HCT116 (cell line): ENCODE measurements at regions not wholly inside any gene's neighbourhood (a gene's known extent, or its start where the extent isn't known, plus 50 kb on each side); places are given as distances from the start of the nearest gene placed in this dataset.

ENCODE experiments used
- ATAC-seq: fragments of 200-7000 bp; cut with Tn5 transposase; 2 replicates; pipeline ENCODE4 v1.9.1; 2020; ENCODE audit warnings: mild to moderate bottlenecking, moderate library complexity
- BruUV-seq: library from RNA; stranded (reverse); fragments of 400-500 nt; replicated peaks from 2 replicates; lab custom pipeline; 2021; lab: Mats Ljungman, UMichigan
- CTCF ChIA-PET: fragments of 300-600 bp; sonication (Branson Sonifier 250); formaldehyde crosslinking; loops from one replicate; lab custom pipeline; 2021; ENCODE audit warnings: antibody characterized with exemption; lab: Charles Lee
- POLR2A ChIA-PET: fragments of 300-600, 350-600 bp; sonication (Branson Sonifier 250); formaldehyde crosslinking; loops from one replicate; lab custom pipeline; 2021; ENCODE audit warnings: antibody characterized with exemption; lab: Charles Lee
- RAD21 ChIA-PET, 2 experiments: fragments of 300-600 bp; sonication (Branson Sonifier 250); formaldehyde crosslinking; loops; one replicate each; lab custom pipeline; 2023; ENCODE audit warnings: low total read pairs in 2 of 2; ENCODE audit not compliant: uncharacterized antibody in 2 of 2, unreplicated experiment in 2 of 2, low non-redundant PET in 1 of 2; lab: Charles Lee
- DNase-seq: peaks from one replicate; pipeline ENCODE4 v3.0.0-alpha.2; 2010; ENCODE audit warnings: low read depth, low spot score
- H2AFZ ChIP-seq: fragments of 200-600 bp; shearing (Covaris generic), sonication (generic); 2 replicates; pipeline ENCODE4 v1.6.1; 2017; ENCODE audit warnings: low read depth, mixed run types, mixed read lengths, antibody characterized with exemption, low read length; ENCODE audit not compliant: poor library complexity, severe bottlenecking
- H3K27ac ChIP-seq: 2 replicates; pipeline ENCODE4 v1.5.1; 2012; ENCODE audit warnings: low read depth, low read length
- H3K27me3 ChIP-seq: fragments of 200-600 bp; sonication (generic); 2 replicates; pipeline ENCODE4 v1.6.1; 2016; ENCODE audit warnings: mixed run types, low read length, mixed read lengths; ENCODE audit not compliant: insufficient read depth
- H3K36me3 ChIP-seq, 2 experiments: fragments of 200-500 bp in 1 of 2; fragments of 200-600 bp in 1 of 2; sonication (Bioruptor generic) in 1 of 2; sonication (generic) in 1 of 2; 2 replicates each; pipeline versions ENCODE4 v1.5.1 to v1.6.1; 2014 to 2016; ENCODE audit warnings: low read length in 2 of 2, inconsistent platforms in 1 of 2, mixed read lengths in 1 of 2, mixed run types in 1 of 2; ENCODE audit not compliant: insufficient read depth in 2 of 2, control insufficient read depth in 1 of 2
- H3K4me1 ChIP-seq, 2 experiments: fragments of 200-600 bp in 1 of 2; sonication (generic) in 1 of 2; 2 replicates each; pipeline versions ENCODE4 v1.5.1 to v1.6.1; 2012 to 2017; ENCODE audit warnings: low read length in 2 of 2, inconsistent platforms in 1 of 2, mild to moderate bottlenecking in 1 of 2, mixed read lengths in 1 of 2, mixed run types in 1 of 2, moderate library complexity in 1 of 2; ENCODE audit not compliant: insufficient read depth in 2 of 2, control insufficient read depth in 1 of 2
- H3K4me2 ChIP-seq: fragments of 200-600 bp; sonication (generic); 2 replicates; pipeline ENCODE4 v1.6.1; 2017; ENCODE audit warnings: mixed run types, low read length, mixed read lengths
- H3K4me3 ChIP-seq, 2 experiments: fragments of 200-600 bp in 1 of 2; sonication (generic) in 1 of 2; replicated peaks in 1 of 2; 2 replicates each; pipeline ENCODE4 v1.5.1; 2011 to 2016; ENCODE audit warnings: low read length in 2 of 2, control low read depth in 1 of 2, low read depth in 1 of 2, mild to moderate bottlenecking in 1 of 2, mixed read lengths in 1 of 2, mixed run types in 1 of 2
- H3K79me2 ChIP-seq: fragments of 200-600 bp; sonication (generic); 2 replicates; pipeline ENCODE4 v1.6.1; 2017; ENCODE audit warnings: mild to moderate bottlenecking, mixed run types, low read length, moderate library complexity, mixed read lengths; ENCODE audit not compliant: insufficient read depth
- H3K9ac ChIP-seq: fragments of 200-600 bp; sonication (generic); 2 replicates; pipeline ENCODE4 v1.6.1; 2016; ENCODE audit warnings: low read length, mixed read lengths
- H3K9me2 ChIP-seq: fragments of 200-600 bp; sonication (generic), shearing (Covaris generic); 2 replicates; pipeline ENCODE4 v1.6.1; 2017; ENCODE audit warnings: mixed run types, mild to moderate bottlenecking, moderate library complexity; ENCODE audit not compliant: insufficient read depth
- H3K9me3 ChIP-seq, 2 experiments: fragments of 200-500 bp in 1 of 2; fragments of 200-600 bp in 1 of 2; sonication (Bioruptor generic) in 1 of 2; sonication (generic) in 1 of 2; 2 replicates each; pipeline ENCODE4 v1.6.1; 2014 to 2017; ENCODE audit warnings: low read length in 2 of 2, mixed read lengths in 2 of 2, inconsistent platforms in 1 of 2, low read depth in 1 of 2, mild to moderate bottlenecking in 1 of 2, mixed run types in 1 of 2, moderate library complexity in 1 of 2; ENCODE audit not compliant: control insufficient read depth in 1 of 2, insufficient read depth in 1 of 2
- H4K20me1 ChIP-seq: fragments of 200-600 bp; sonication (generic), shearing (Covaris generic); 2 replicates; pipeline ENCODE4 v1.6.1; 2017; ENCODE audit warnings: mixed run types, mild to moderate bottlenecking, moderate library complexity; ENCODE audit not compliant: insufficient read depth
- ATF3 ChIP-seq: IDR thresholded peaks from 2 replicates; pipeline ENCODE4 v1.6.1; 2012
- CTCF ChIP-seq, 3 experiments: fragments of 200-600 bp in 1 of 3; sonication (generic) in 1 of 3; IDR thresholded peaks in 2 of 3; conservative IDR thresholded peaks in 1 of 3; 2 replicates each; pipeline ENCODE4 v1.5.1; 2012 to 2017; ENCODE audit warnings: low read depth in 2 of 3, low read length in 2 of 3, antibody characterized with exemption in 1 of 3, borderline replicate concordance in 1 of 3, control low read depth in 1 of 3, mild to moderate bottlenecking in 1 of 3, mixed read lengths in 1 of 3, mixed run types in 1 of 3, moderate library complexity in 1 of 3; ENCODE audit not compliant: insufficient read depth in 1 of 3
- EGR1 ChIP-seq: IDR thresholded peaks from 2 replicates; pipeline ENCODE4 v1.6.1; 2012; ENCODE audit warnings: low read depth
- EZH2 ChIP-seq: fragments of 200-600 bp; sonication (generic); IDR thresholded peaks from 2 replicates; pipeline ENCODE4 v1.6.1; 2017; ENCODE audit warnings: antibody characterized with exemption, mixed run types
- EZH2phosphoT487 ChIP-seq: fragments of 200-600 bp; IDR thresholded peaks from 2 replicates; pipeline ENCODE4 v1.6.1; 2018; ENCODE audit warnings: antibody characterized with exemption, borderline replicate concordance
- FOSL1 ChIP-seq: IDR thresholded peaks from 2 replicates; pipeline ENCODE4 v1.6.1; 2012; ENCODE audit warnings: low read depth
- JUND ChIP-seq: IDR thresholded peaks from 2 replicates; pipeline ENCODE4 v1.6.1; 2012
- POLR2A ChIP-seq: IDR thresholded peaks from 2 replicates; pipeline ENCODE4 v1.7.0; 2011; ENCODE audit warnings: borderline replicate concordance; ENCODE audit not compliant: insufficient read depth, insufficient read length; ENCODE audit errors: extremely low read depth
- POLR2AphosphoS5 ChIP-seq: IDR thresholded peaks from 2 replicates; pipeline ENCODE4 v1.6.1; 2011; ENCODE audit warnings: mild to moderate bottlenecking, low read depth, low read length, moderate library complexity
- RAD21 ChIP-seq: IDR thresholded peaks from 2 replicates; pipeline ENCODE4 v1.6.1; 2012; ENCODE audit warnings: low read depth, mild to moderate bottlenecking
- REST ChIP-seq: IDR thresholded peaks from 2 replicates; pipeline ENCODE4 v1.6.1; 2012; ENCODE audit warnings: low read depth
- SIN3A ChIP-seq: IDR thresholded peaks from 2 replicates; pipeline ENCODE4 v1.6.1; 2012; ENCODE audit warnings: low read depth
- SP1 ChIP-seq: IDR thresholded peaks from 2 replicates; pipeline ENCODE4 v1.6.1; 2012; ENCODE audit warnings: low read depth
- SRF ChIP-seq: IDR thresholded peaks from 2 replicates; pipeline ENCODE4 v1.6.1; 2012; ENCODE audit warnings: low read depth
- TCF7L2 ChIP-seq: IDR thresholded peaks from 2 replicates; pipeline ENCODE4 v1.7.0; 2011; ENCODE audit warnings: borderline replicate concordance, inconsistent platforms; ENCODE audit not compliant: insufficient read depth, insufficient read length; ENCODE audit errors: extremely low read depth
- YY1 ChIP-seq: IDR thresholded peaks from 2 replicates; pipeline ENCODE4 v1.6.1; 2011; ENCODE audit warnings: low read length, low read depth, moderate library complexity, mild to moderate bottlenecking; ENCODE audit not compliant: insufficient replicate concordance; ENCODE audit errors: extremely low read depth
- ZBTB33 ChIP-seq: IDR thresholded peaks from 2 replicates; pipeline ENCODE4 v1.6.1; 2011; ENCODE audit warnings: mild to moderate bottlenecking, low read length, moderate library complexity; ENCODE audit not compliant: insufficient replicate concordance; ENCODE audit errors: extremely low read depth
- ZFX ChIP-seq: fragments of 450-650 bp; IDR thresholded peaks from 2 replicates; pipeline ENCODE4 v1.6.1; 2017
- ZNF274 ChIP-seq: fragments of 200-500 bp; sonication (Bioruptor generic); IDR thresholded peaks from 2 replicates; pipeline ENCODE4 v1.6.1; 2014; ENCODE audit warnings: mild to moderate bottlenecking, low read depth, low read length, inconsistent platforms
- intact Hi-C: fragments of 100-400 bp; cut with micrococcal nuclease; formaldehyde crosslinking; loops from 2 replicates; pipeline ENCODE4 v1.10.0; 2022

GRCh38 chr10:57638411-57638810, 629.3 kb downstream of the IPMK start:
- peaks cover 0 to 2% of the 10 kb centered on the region in 2 experiments; a peak in 2 of 4 replicates for H3K9me3 ChIP-seq
- DNase-seq, result no peak
- no peaks in the 10 kb centered on the region for H3K27me3 ChIP-seq
- no TSS peak for BruUV-seq
- H3K4me2 ChIP-seq, result no peak overlapping the region
- no peaks in the 10 kb centered on the region for H4K20me1 ChIP-seq
- no peak overlapping the region for H3K4me3 ChIP-seq
- ChIA-PET CTCF (no interaction called here), RAD21 (no interaction called here), POLR2A (no interaction called here)
- no peak for ATAC-seq
- H2AFZ ChIP-seq, result no peak overlapping the region
- H3K36me3 ChIP-seq, result no peaks in the 10 kb centered on the region
- H3K27ac ChIP-seq, result no peak overlapping the region
- H3K79me2 ChIP-seq, result no peaks in the 10 kb centered on the region
- intact Hi-C loops, result no loop called here
- H3K9ac ChIP-seq, result no peak overlapping the region
- H3K9me2 ChIP-seq, result no peaks in the 10 kb centered on the region
- TF ChIP-seq YY1 (no peak), SRF (no peak), EZH2 (no peak), FOSL1 (no peak), JUND (no peak), ZNF274 (no peak), SP1 (no peak), CTCF (IDR thresholded peaks at IDR 0.05 in 2 of 3, conservative IDR thresholded peaks at IDR 0.05 in 1 of 3; ENCODE audit: borderline replicate concordance in 1 of 3, insufficient read depth in 1 of 3, low read depth in 2 of 3, low read length in 2 of 3) (no peak), RAD21 (no peak), TCF7L2 (no peak), ATF3 (no peak), POLR2A (no peak), EGR1 (no peak), ZFX (no peak), POLR2AphosphoS5 (no peak), ZBTB33 (no peak), REST (no peak), EZH2phosphoT487 (no peak), SIN3A (no peak)
- no peaks in the 10 kb centered on the region for H3K4me1 ChIP-seq
